ENCODE measurements at regions not wholly inside any gene's neighbourhood (a gene's known extent, or its start where the extent isn't known, plus 50 kb on each side); places are given as distances from the start of the nearest gene placed in this dataset.

DNA sequence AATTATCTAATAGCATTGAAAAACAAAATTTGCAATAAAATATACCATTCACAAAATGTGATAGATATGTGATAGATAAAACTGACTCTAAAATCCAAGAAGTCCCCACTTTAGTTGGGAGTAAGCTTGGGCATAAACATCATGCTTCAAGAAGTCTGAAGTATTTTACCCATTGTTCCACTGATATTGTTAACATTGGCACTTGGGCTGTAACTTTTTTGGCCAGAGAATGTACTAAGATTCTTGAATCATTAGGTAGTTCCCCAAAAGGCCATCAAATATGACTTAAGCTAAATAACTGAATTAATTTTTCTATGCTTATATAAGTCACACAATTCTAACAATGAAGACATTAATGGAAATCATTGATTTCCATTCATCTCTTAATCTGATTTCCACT lies 413.6 kb downstream of the CDH2 start:
- no peak for FAIRE-seq
- DNase-seq (ENCODE audit: insufficient read length, low spot score) = no peak

- FAIRE-seq (no peak), DNase-seq (ENCODE audit: insufficient read length, low spot score) (no peak)
Measured at GRCh38 chr18:27762054-27762453, 414.9 kb downstream of the CDH2 start.

- DNase-seq (ENCODE audit: insufficient read length, low spot score) = no peak
- no peak for FAIRE-seq
Measured at GRCh38 chr18:27752944-27753343, 424.0 kb downstream of the CDH2 start.

GRCh38 chr18:27750923-27751322 lies 426.0 kb downstream of the CDH2 start:
- DNase-seq (ENCODE audit: insufficient read length, low spot score) (no peak), FAIRE-seq (no peak)

GRCh38 chr18:27750014-27750413 lies 426.9 kb downstream of the CDH2 start:
- no peak for DNase-seq (ENCODE audit: insufficient read length, low spot score)
- no peak for FAIRE-seq

- no peak for FAIRE-seq
Measured at GRCh38 chr18:27749194-27749593, 427.7 kb downstream of the CDH2 start.

GRCh38 chr18:27746241-27746640 lies 430.7 kb downstream of the CDH2 start:
- FAIRE-seq (no peak), DNase-seq (ENCODE audit: insufficient read length, low spot score) (no peak)

More at GRCh38 chr18:27749194-27749593, 427.7 kb downstream of the CDH2 start:
- DNase-seq (ENCODE audit: insufficient read length, low spot score) = no peak

- FAIRE-seq (no peak), DNase-seq (ENCODE audit: insufficient read length, low spot score) (no peak)
Measured at GRCh38 chr18:27735117-27735516, 441.8 kb downstream of the CDH2 start.

GRCh38 chr18:27731211-27731610 lies 445.7 kb downstream of the CDH2 start:
- DNase-seq (ENCODE audit: insufficient read length, low spot score) (no peak), FAIRE-seq (no peak)

DNA sequence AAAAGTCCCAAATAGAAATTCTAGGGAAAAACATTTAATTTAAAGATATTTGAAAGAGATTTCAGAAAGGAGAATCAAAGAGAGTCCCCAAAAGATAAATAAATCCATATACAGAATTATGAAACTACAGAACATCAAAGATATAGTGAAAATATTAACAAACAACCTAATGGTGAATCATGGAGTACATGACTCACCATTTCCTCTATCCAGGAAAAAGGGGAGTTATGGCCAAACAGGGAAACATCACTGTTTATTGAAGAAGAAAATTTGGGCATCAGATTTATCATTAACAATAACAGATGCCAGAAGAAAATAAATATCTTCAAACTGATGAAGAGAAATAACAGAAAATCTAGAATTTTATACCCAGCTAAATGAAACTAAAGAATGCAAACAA lies 448.3 kb downstream of the CDH2 start:
- FAIRE-seq = no peak
- no peak for DNase-seq (ENCODE audit: insufficient read length, low spot score)

GRCh38 chr18:27724362-27724761 lies 452.6 kb downstream of the CDH2 start:
- DNase-seq (ENCODE audit: insufficient read length, low spot score) (no peak), FAIRE-seq (no peak)

DNA sequence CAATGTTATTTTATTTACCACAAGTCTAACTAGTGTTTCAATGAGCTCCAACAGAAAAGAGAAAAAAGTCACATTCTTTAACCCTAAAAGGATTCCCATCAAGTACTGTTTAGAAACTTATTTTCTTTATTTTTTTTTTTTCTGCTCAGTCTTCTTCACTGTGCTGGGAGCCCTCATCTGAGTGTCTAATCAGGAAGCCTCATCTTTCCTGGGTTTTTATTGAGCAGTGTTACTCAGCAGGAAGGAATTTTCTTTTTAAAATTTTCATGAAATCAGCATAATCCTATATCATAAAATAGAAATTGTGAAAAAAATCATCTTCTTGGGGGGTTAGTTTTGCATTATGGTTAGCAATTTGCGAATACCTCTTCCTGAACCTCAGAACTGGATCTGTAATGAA lies 453.8 kb downstream of the CDH2 start:
- FAIRE-seq = no peak
- no peak for DNase-seq (ENCODE audit: insufficient read length, low spot score)

GRCh38 chr18:27719680-27720079 lies 457.2 kb downstream of the CDH2 start:
- no peak for FAIRE-seq

GRCh38 chr18:27717816-27718215 lies 459.1 kb downstream of the CDH2 start:
- no peak for FAIRE-seq

More at GRCh38 chr18:27719680-27720079, 457.2 kb downstream of the CDH2 start:
- no peak for DNase-seq (ENCODE audit: insufficient read length, low spot score)

GRCh38 chr18:27717250-27717649 lies 459.7 kb downstream of the CDH2 start:
- FAIRE-seq (no peak), DNase-seq (ENCODE audit: insufficient read length, low spot score) (no peak)

More at GRCh38 chr18:27717816-27718215, 459.1 kb downstream of the CDH2 start:
- DNase-seq (ENCODE audit: insufficient read length, low spot score) = no peak

GRCh38 chr18:27715751-27716150 lies 461.2 kb downstream of the CDH2 start:
- no peak for DNase-seq (ENCODE audit: insufficient read length, low spot score)

GRCh38 chr18:27713738-27714095 lies 463.2 kb downstream of the CDH2 start:
- DNase-seq (ENCODE audit: insufficient read length, low spot score) (no peak), FAIRE-seq (no peak)

More at GRCh38 chr18:27715751-27716150, 461.2 kb downstream of the CDH2 start:
- no peak for FAIRE-seq

DNA sequence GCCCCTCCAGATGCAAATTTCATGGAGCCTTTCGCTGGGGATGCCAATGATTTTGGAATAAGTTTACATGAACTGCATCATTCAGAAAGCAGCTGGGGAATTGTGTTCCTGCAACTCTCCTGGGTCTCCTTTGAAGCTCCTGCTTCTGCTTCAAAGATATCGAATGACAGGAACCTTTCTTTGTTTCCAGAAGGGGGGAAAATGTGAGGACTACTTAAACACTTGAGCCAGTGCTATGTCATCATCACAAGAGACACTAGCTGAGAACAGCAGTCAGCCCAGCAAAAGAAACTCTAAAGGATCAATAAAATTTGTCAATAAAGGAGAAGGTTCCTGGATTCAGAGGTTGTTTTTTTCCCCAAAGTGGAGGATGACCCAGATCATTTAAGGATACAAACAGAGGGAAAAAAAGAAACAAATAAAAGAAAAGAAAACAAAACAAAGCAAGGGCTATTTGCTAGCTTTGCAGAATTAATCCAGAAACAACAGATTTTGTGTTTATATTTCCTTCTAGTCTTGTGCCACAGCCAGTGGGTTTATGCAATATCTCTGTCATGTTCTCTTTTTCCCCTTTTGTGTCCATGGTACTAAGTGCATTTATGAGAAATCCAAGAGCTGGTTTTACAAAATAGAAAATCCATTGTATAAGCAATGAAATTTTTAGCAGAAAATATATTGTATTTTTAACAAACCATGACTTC lies 463.7 kb downstream of the CDH2 start:
- FAIRE-seq (no peak), DNase-seq (ENCODE audit: insufficient read length, low spot score) (no peak)

GRCh38 chr18:27712066-27712465 lies 464.9 kb downstream of the CDH2 start:
- no peak for DNase-seq (ENCODE audit: insufficient read length, low spot score)
- no peak for FAIRE-seq

DNA sequence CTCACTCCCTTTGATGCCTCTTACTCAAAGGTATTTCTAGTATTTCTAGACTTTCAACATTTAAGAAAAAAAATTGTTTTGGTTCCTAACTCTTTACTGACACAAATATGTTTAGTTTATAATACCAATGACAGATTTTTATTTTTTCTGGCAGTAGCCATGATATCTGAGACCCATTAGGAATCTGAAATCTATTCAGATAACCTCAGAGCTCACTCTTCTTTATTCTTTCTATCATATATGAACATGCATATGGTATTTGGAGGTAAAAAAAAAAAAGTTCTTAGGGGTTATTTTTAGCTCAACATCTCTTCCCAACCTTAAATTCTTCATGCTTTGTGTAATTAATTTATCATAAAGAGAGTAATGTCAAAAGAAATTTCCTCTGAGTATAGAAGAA lies 465.5 kb downstream of the CDH2 start:
- DNase-seq (ENCODE audit: insufficient read length, low spot score) = no peak
- FAIRE-seq = no peak

- FAIRE-seq (no peak), DNase-seq (ENCODE audit: insufficient read length, low spot score) (no peak)
Measured at GRCh38 chr18:27709344-27709743, 467.6 kb downstream of the CDH2 start.

- no peak for FAIRE-seq
- no peak for DNase-seq (ENCODE audit: insufficient read length, low spot score)
Measured at GRCh38 chr18:27707201-27707600, 469.7 kb downstream of the CDH2 start.
